Left renal cortex interstitium (tissue), 4 donors: ENCODE measurements at regions not wholly inside any gene's neighbourhood (a gene's known extent, or its start where the extent isn't known, plus 50 kb on each side); places are given as distances from the start of the nearest gene placed in this dataset.
"Not testable (repeated sequence)": the region's sequence is repeated elsewhere in the genome, so short reads cannot be mapped to it uniquely, and the experiment has no call there.

Experiments used
- DNase-seq, 4 donors: peaks; one replicate each; pipeline ENCODE4 v3.0.0-alpha.2; 2013; ENCODE audit warnings: low read depth in 4 of 4, low spot score in 2 of 4, missing footprints in 1 of 4

DNA sequence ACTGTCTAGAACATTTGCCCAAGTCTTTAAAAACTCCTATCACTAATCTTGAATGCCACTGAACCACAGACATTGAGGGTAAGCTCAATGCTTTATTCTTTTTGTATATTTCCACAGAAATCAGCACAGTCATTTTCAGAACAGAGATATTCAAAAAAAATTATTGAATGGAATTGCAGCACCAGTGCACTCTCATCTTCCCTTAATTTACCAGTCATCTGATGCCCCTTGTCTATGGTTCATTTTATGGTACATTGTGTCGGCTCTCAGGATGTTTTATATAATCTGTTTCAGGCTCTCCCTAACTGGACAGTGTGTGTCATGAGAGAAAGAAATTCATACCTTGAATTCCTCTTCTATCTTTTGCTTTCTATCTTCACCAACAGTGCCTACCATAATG, 158.4 kb upstream of the NR4A3 start:
- no peak for DNase-seq

DNA sequence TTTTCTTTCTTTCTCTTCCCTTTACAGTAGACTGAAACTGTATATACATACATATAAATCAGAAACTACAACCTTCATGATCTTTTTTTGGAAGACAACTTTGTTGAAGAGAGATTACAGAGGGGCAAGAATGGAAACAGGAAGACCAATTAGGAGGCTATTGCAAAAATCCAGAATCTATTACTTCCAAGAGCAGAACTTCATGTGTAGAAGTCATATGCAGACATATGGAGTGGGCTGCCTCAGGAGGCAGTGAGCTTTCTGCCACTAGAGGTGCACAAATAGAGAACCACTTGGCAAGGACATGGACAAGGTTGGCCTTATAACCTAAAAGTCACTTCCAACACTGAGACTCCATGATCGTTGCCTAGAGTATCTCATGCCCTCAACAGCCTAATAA, 157.8 kb upstream of the NR4A3 start:
- DNase-seq: no peak

DNA sequence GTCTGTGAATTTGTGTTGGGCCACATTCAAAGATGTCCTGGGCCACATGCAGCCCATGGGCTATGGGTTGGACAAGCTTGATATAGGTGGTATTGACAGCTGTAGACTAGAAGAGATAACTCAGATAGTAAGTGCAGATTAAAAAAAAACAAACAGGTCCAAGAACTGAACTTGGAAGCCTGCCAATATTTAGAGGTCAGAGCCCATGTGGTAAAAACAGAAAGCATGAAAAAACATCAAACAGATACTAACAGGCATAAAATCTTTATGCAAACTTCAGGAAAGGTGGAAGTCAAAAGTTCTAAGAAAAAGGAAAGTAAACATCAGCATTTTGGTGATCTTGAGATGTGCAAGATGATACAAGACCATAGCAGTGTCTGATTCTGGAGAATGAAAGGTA, 155.1 kb upstream of the NR4A3 start:
- no peak for DNase-seq

GRCh38 chr9:99670886-99671285, 150.8 kb upstream of the NR4A3 start:
- DNase-seq: not testable (repeated sequence)

DNA sequence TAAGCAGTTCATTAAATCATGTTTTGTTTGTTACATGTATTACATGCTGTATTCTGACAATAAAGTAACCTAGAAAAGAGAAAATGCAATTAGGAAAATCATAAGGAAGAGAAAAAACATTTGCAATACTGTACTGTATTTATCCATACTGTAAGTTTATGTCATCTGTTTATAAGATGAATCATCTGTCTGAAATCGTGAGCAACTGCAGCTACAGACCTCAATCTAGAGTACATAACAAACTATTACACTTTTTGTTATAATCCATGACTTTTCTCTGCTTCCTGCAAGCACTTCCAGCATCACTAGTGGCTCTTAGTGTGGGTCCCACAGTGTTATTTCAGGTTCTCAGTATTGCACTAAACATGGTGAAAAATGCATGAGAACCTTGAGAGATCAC, 144.4 kb upstream of the NR4A3 start:
- no peak for DNase-seq

DNA sequence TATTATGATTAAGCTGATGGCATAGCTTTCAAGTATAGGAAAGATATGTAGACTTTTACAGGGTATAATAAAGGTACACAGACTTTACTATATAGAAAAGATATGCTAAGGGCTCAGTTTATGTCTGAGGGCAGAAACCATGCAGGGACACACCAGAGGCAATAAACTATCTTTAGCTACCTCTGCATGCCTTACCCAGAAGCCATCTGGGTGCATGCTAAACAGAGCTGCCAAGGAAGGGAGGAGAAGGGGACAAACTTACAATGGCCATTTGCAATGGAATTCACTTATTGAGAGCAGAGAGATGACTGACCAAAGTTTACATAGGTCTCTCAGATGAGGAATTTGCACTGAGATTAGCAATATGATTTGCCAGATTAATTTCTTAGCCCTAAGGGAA, 143.1 kb upstream of the NR4A3 start:
- no peak for DNase-seq

DNA sequence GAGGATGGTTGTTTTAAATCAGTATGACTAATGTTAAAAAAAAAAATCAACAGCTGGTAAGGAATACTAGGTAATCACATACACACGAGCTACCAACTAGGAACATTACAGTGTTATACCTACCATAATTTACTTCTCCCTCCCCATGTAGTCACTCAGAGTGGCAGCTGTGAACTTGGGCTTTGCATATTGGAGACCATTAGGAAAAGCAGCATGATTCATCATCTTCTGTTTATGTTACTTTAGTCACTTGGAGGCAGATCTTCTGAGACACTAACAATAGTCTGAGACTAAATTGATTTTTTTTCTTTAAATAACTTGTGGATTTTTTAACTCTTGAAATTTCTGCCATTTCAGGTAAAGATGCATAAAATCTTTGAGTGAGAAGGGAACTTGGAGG, 141.5 kb upstream of the NR4A3 start:
- DNase-seq: no peak

GRCh38 chr9:99681113-99681512, 140.6 kb upstream of the NR4A3 start:
- no peak for DNase-seq

- no peak for DNase-seq
Observed at GRCh38 chr9:99682378-99682777, 139.3 kb upstream of the NR4A3 start.

DNA sequence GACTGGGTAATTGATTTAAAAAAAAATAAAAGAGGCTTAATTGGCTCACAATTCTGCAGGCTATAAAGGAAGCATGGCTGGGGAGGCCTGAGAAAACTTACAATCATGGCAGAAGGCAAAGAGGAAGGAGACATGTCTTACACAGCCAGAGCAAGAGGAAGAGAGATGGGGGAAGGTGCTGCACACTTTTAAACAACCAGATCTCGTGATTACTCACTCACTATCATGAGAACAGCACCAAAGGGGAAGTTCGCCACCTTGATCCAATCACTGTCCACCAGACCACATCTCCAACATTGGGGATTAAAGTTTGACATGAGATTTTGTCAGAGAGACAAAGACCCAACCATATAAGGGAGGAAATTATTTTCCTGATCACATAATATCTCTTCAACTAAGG, 138.8 kb upstream of the NR4A3 start:
- DNase-seq: no peak

DNA sequence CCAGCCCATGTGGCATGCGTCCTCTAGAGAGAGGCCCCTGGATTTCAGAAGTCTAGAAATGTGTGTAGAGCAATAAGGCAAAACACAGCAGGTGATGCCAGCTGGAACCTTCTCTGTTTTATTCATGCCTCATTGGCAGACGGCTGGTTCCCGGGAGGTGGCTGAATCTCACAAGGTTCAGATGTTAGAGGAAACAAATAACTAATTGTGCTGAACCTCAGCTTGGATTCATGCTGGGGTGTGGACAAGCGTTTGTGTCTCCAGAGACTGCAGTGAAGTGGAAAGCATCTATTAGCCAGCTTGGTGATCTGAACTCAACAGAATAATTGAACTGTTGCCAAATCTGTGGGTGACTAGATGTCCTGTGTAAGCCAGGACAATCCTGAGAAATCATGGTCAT, 131.1 kb upstream of the NR4A3 start:
- DNase-seq: no peak

DNA sequence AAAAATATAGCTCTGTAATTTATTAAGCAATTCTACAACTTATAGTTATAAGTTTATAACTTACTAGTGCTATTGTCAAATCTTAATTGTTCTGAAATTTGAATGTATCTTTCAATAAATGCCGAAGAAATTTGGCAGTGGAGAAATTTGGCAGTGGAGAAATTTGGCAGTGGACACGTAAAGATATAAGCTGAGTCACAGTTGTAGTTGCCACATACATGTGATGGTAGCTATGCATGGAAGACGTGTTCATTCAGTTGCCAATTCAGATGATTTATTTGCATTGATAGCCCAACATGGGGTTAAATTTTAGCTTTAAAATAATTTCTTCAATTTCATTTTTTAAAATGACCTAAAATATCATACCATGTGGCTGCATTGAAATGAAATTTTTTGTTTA, 127.8 kb upstream of the NR4A3 start:
- DNase-seq: no peak

DNA sequence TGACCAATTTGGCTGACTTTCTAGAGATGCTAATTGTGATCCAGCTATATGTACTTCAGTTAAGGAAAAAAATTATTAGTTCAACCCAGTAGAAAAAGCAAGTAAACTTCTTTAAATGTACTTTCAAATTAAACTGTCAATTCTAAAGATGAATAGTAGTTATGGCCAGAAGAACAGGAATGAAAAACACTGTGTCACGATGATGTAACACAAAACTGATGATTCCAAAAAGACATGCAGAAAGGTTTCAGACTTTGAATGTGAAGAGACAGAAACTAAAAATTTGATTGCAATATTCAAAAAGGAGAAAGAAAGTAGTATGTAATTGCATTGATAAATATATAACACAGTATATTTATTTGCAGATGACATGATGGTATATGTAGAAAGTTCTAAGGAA, 127.3 kb upstream of the NR4A3 start:
- no peak for DNase-seq

DNA sequence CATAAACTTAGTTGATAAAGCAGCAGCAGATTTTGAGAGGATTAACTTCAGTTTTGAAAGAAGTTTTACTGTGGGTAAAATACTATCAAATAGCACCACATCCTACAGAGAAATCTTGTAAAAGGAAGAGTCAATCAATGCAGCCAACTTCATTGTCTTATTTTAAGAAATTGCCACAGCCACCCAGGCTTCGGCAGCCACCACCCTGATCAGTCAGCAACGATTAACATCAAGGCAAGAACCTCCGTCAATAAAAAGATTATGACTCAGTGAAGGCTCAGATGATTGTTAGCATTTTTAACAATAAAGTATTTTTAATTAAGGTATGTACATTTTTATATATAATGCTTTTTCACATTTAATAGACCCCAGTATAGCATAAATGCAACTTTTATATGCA, 122.3 kb upstream of the NR4A3 start:
- DNase-seq: no peak

GRCh38 chr9:99712214-99712613, 109.5 kb upstream of the NR4A3 start:
- DNase-seq: no peak

GRCh38 chr9:99713838-99714306, 107.8 kb upstream of the NR4A3 start:
- no peak for DNase-seq

DNA sequence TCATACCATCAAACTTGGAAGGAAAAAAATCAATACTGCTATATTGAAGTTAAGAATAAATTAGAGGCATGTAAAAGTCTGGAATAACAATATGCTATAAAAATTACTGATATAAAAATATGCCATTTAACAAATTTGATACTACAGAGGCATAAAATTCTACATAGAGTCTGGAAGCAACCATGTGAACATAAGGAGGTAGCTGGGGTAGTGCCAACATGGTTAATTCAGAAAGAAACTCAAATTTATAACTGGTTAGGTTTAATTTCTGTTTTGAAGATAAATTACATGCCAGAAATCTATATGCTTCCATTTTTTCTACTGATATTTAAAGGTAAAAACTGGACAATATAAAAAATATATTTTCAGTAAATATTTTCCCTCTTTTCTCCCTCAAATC, 103.1 kb upstream of the NR4A3 start:
- DNase-seq: no peak

- no peak for DNase-seq
Observed at GRCh38 chr9:99720455-99721050, 101.1 kb upstream of the NR4A3 start.

- no peak for DNase-seq
Observed at GRCh38 chr9:99721898-99722297, 99.8 kb upstream of the NR4A3 start.

- no peak for DNase-seq
Observed at GRCh38 chr9:99722877-99723276, 98.8 kb upstream of the NR4A3 start.

DNA sequence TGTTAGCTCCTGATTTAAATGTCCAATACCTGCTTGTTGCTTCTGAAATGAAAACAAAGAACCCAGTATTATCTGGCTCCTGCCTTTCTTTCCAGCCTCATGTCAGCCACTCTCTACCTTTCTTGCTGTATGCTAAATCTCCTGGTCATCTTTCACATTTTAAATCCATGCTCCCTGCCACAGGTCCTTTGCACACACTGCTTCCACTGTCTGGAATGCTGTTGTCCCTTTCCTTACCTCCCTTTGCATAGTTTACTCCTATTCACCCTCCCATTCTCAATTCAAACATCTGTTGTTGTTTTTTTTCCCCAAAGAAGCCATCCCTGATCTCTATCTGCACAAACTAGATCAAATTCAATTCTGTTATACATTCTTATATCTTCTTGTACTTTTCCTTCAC, 97.0 kb upstream of the NR4A3 start:
- DNase-seq: no peak

GRCh38 chr9:99725852-99726251, 95.8 kb upstream of the NR4A3 start:
- DNase-seq: no peak

DNA sequence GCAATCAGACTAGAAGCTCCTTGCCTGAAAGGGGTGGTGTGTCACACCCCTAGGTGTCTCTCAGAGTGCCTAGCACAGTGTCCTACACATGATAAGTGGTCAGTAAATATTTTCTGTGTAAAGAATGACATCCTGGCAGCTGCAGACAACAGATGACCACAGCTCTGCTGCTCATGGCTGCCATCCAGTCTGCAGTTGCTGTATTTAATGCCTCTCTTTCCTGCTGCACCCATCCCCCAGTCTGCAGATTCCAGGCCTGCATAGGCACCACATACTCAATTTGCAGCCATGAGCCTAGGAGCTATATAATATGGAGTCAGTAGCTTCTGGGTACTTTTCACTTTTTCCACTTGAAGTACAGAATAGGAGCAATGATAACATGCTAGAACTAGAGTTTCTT, 94.9 kb upstream of the NR4A3 start:
- no peak for DNase-seq
